ENCODE measurements at regions not wholly inside any gene's neighbourhood (a gene's known extent, or its start where the extent isn't known, plus 50 kb on each side); places are given as distances from the start of the nearest gene placed in this dataset.
A peak's percentile ranks its signal among the peaks of the same experiment; 100 is the strongest.

- H3K9ac ChIP-seq (ENCODE audit: low read length), result no peak overlapping the region
- CTCF ChIA-PET, result no interaction called here
- TF ChIP-seq CTCF (conservative IDR thresholded peaks at IDR 0.05; ENCODE audit: low read depth, low read length) (no peak), EZH2phosphoT487 (IDR thresholded peaks at IDR 0.05; ENCODE audit: borderline replicate concordance, low read length) (no peak), EZH2 (IDR thresholded peaks at IDR 0.05; ENCODE audit: low read length, unreplicated experiment) (no peak)
- H3K9me3 ChIP-seq (ENCODE audit: low read length), result no peaks in the 10 kb centered on the region
- DNase-seq, result no peak
- intact Hi-C loops (cut with micrococcal nuclease), result no loop called here
- H3F3A ChIP-seq (ENCODE audit: low read length, unreplicated experiment), result no peaks in the 10 kb centered on the region
- no peaks in the 10 kb centered on the region for H4K20me1 ChIP-seq (ENCODE audit: low read length)
- H3K79me2 ChIP-seq (ENCODE audit: low read length), result no peaks in the 10 kb centered on the region
- H3K4me3 ChIP-seq (ENCODE audit: low read length), result no peak overlapping the region
- no peaks in the 10 kb centered on the region for H3K36me3 ChIP-seq (ENCODE audit: low read depth, low read length)
- no peak overlapping the region for H3K4me2 ChIP-seq (ENCODE audit: low read length)
- no peak overlapping the region for H2AFZ ChIP-seq (ENCODE audit: low read length)
- H3K27me3 ChIP-seq (ENCODE audit: low read length), result no peaks in the 10 kb centered on the region
- POLR2A ChIA-PET (ENCODE audit: unreplicated experiment), result no interaction called here
- no peaks in the 10 kb centered on the region for H3K9me2 ChIP-seq (replicated peaks; ENCODE audit: low read length)
- ATAC-seq, result no peak
- H3K4me1 ChIP-seq (ENCODE audit: insufficient read depth, low read length), result no peaks in the 10 kb centered on the region
- no peak overlapping the region for H3K27ac ChIP-seq (ENCODE audit: low read length)
- BruUV-seq (replicated peaks), result no TSS peak
Observed at GRCh38 chr3:110307065-110307809, 764.4 kb upstream of the NECTIN3 start.

GRCh38 chr3:110311541-110311940 is 760.1 kb upstream of the NECTIN3 start:
- CTCF ChIA-PET, result no interaction called here
- H3K79me2 ChIP-seq (ENCODE audit: low read length), result no peaks in the 10 kb centered on the region
- no TSS peak for BruUV-seq (replicated peaks)
- no peak overlapping the region for H3K4me3 ChIP-seq (ENCODE audit: low read length)
- no peaks in the 10 kb centered on the region for H3K27me3 ChIP-seq (ENCODE audit: low read length)
- no peaks in the 10 kb centered on the region for H3K36me3 ChIP-seq (ENCODE audit: low read depth, low read length)
- H2AFZ ChIP-seq (ENCODE audit: low read length), result no peak overlapping the region
- POLR2A ChIA-PET (ENCODE audit: unreplicated experiment), result no interaction called here
- H3K4me2 ChIP-seq (ENCODE audit: low read length), result no peak overlapping the region
- no peaks in the 10 kb centered on the region for H3K9me2 ChIP-seq (replicated peaks; ENCODE audit: low read length)
- TF ChIP-seq CTCF (conservative IDR thresholded peaks at IDR 0.05; ENCODE audit: low read depth, low read length), result no peak
- no peak for TF ChIP-seq EZH2phosphoT487 (IDR thresholded peaks at IDR 0.05; ENCODE audit: borderline replicate concordance, low read length)
- TF ChIP-seq EZH2 (IDR thresholded peaks at IDR 0.05; ENCODE audit: low read length, unreplicated experiment), result no peak
- H3K4me1 ChIP-seq (ENCODE audit: insufficient read depth, low read length), result no peaks in the 10 kb centered on the region
- no peaks in the 10 kb centered on the region for H3F3A ChIP-seq (ENCODE audit: low read length, unreplicated experiment)
- H3K9me3 ChIP-seq (ENCODE audit: low read length), result no peaks in the 10 kb centered on the region
- no peak overlapping the region for H3K27ac ChIP-seq (ENCODE audit: low read length)
- no peak for DNase-seq
- ATAC-seq, result no peak
- intact Hi-C loops (cut with micrococcal nuclease), result loop anchor here (10.0 kb wide), 3 partner anchors 507 to 1223 kb away; no protein-coding TSS in a partner anchor
- no peak overlapping the region for H3K9ac ChIP-seq (ENCODE audit: low read length)
- H4K20me1 ChIP-seq (ENCODE audit: low read length), result no peaks in the 10 kb centered on the region

- Histone ChIP-seq H3K4me2 (ENCODE audit: low read length) (no peak overlapping the region), H2AFZ (ENCODE audit: low read length) (peak overlapping the region; percentile 58), H3K9me3 (ENCODE audit: low read length) (no peaks in the 10 kb centered on the region), H3K36me3 (ENCODE audit: low read depth, low read length) (no peaks in the 10 kb centered on the region), H3K4me1 (ENCODE audit: insufficient read depth, low read length) (peaks cover 10% of the 10 kb centered on the region), H3K9me2 (replicated peaks; ENCODE audit: low read length) (no peaks in the 10 kb centered on the region), H3K27me3 (ENCODE audit: low read length) (no peaks in the 10 kb centered on the region), H3F3A (ENCODE audit: low read length, unreplicated experiment) (no peaks in the 10 kb centered on the region), H3K27ac (ENCODE audit: low read length) (no peak overlapping the region), H3K79me2 (ENCODE audit: low read length) (no peaks in the 10 kb centered on the region), H3K9ac (ENCODE audit: low read length) (no peak overlapping the region), H4K20me1 (ENCODE audit: low read length) (no peaks in the 10 kb centered on the region), H3K4me3 (ENCODE audit: low read length) (no peak overlapping the region)
- BruUV-seq (replicated peaks), result no TSS peak
- POLR2A ChIA-PET (ENCODE audit: unreplicated experiment), result interaction anchor here (0.7 kb wide), 1 partner anchor 388 kb away, joined by 5 read pairs; no protein-coding TSS in a partner anchor
- TF ChIP-seq CTCF (conservative IDR thresholded peaks at IDR 0.05; ENCODE audit: low read depth, low read length) (peak; percentile 90), EZH2 (IDR thresholded peaks at IDR 0.05; ENCODE audit: low read length, unreplicated experiment) (no peak), EZH2phosphoT487 (IDR thresholded peaks at IDR 0.05; ENCODE audit: borderline replicate concordance, low read length) (no peak)
- DNase-seq (peak; percentile 88), ATAC-seq (peak; percentile 80)
- intact Hi-C loops (cut with micrococcal nuclease), result loop anchor here (2.0 to 10.0 kb wide), 5 partner anchors 104 to 1220 kb away; no protein-coding TSS in a partner anchor
- CTCF ChIA-PET, result interaction anchor here (0.6 to 0.7 kb wide), 3 partner anchors 269 to 959 kb away, joined by 3 read pairs; no protein-coding TSS in a partner anchor
Observed at GRCh38 chr3:110314512-110315114, 757.0 kb upstream of the NECTIN3 start.

Data from PC-3 (cell line).